NB4 (cell line): ENCODE measurements at regions not wholly inside any gene's neighbourhood (a gene's known extent, or its start where the extent isn't known, plus 50 kb on each side); places are given as distances from the start of the nearest gene placed in this dataset.

ENCODE experiments used
- POLR2A ChIP-seq: IDR thresholded peaks from 2 replicates; pipeline ENCODE4 v1.6.1; 2011; ENCODE audit warnings: mild to moderate bottlenecking; ENCODE audit not compliant: insufficient read length; ENCODE audit errors: extremely low read depth
- TF ChIP-seq, protein P1 (sequence below): IDR thresholded peaks from one replicate; pipeline ENCODE4 v1.5.1; 2012; ENCODE audit warnings: low read depth, low read length
- TF ChIP-seq, protein P2 (sequence below): IDR thresholded peaks from 2 replicates; pipeline ENCODE4 v1.6.1; 2011; ENCODE audit warnings: low read depth, low read length

- TF ChIP-seq, protein P1, sequence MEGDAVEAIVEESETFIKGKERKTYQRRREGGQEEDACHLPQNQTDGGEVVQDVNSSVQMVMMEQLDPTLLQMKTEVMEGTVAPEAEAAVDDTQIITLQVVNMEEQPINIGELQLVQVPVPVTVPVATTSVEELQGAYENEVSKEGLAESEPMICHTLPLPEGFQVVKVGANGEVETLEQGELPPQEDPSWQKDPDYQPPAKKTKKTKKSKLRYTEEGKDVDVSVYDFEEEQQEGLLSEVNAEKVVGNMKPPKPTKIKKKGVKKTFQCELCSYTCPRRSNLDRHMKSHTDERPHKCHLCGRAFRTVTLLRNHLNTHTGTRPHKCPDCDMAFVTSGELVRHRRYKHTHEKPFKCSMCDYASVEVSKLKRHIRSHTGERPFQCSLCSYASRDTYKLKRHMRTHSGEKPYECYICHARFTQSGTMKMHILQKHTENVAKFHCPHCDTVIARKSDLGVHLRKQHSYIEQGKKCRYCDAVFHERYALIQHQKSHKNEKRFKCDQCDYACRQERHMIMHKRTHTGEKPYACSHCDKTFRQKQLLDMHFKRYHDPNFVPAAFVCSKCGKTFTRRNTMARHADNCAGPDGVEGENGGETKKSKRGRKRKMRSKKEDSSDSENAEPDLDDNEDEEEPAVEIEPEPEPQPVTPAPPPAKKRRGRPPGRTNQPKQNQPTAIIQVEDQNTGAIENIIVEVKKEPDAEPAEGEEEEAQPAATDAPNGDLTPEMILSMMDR: no peak
- no peak for TF ChIP-seq POLR2A
- TF ChIP-seq, protein P2, sequence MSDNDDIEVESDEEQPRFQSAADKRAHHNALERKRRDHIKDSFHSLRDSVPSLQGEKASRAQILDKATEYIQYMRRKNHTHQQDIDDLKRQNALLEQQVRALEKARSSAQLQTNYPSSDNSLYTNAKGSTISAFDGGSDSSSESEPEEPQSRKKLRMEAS: no peak
Measured at GRCh38 chr15:66638377-66638776, 63.7 kb upstream of the SMAD6 start.
